ENCODE measurements at regions not wholly inside any gene's neighbourhood (a gene's known extent, or its start where the extent isn't known, plus 50 kb on each side); places are given as distances from the start of the nearest gene placed in this dataset.

GRCh38 chr11:110928391-110928790 lies 216.2 kb upstream of the ARHGAP20 start:
- DNase-seq (ENCODE audit: low spot score), result no peak

- no peak for DNase-seq (ENCODE audit: low spot score)
Observed at GRCh38 chr11:110921742-110922521, 209.7 kb upstream of the ARHGAP20 start.

DNA sequence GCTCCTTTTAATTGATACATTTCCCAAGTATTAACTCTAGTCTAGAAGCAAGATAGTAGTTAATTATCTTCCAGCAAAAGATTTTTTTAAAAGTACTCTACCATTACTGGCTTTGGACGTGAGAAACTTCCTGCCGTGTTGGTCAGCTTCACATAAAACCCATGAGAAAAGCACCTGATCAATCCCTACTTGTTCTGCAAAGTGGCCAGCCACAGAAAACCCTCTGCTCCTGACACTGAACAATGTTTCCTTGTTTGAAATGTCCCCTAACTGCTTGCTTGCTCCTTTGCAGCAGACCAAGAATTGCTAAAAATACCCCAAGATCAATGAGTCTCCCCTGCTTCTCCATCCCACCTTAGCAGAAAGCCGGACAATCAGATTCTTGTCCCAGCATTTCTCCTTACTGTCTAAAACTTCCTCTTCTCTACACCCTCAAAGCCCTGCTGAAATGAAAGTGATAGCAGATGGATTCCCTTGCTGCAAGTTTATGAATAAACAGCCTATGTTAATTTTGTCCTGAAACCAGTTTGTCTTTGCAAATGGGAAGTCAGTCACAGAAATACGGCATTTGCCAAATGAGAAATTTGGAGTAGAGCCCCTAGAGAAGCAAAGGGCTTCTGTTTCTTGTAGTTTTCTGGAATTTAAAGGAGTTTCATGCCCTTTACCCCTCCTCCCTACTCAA lies 207.1 kb upstream of the ARHGAP20 start:
- no peak for DNase-seq (ENCODE audit: low spot score)

GRCh38 chr11:110918351-110918750 lies 206.1 kb upstream of the ARHGAP20 start:
- DNase-seq (ENCODE audit: low spot score), result no peak

DNA sequence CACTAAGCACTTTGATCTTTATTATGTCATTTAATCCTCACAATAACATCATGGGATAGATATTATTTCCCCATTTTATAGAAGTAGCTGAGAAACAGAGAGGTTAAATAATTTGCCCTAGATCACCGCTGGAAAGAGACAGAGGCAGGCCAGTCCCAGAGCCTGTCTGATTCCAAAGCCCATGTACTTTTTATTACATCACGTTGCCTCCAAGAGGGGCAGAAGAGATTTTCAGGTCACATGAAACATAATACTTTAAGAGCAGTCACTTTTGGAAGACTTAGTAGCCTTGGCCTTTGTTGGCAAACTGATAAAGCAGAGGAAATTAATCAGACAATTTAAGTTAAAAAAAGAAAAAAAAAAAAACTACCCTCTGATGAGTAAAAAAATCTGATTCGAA lies 200.2 kb upstream of the ARHGAP20 start:
- DNase-seq (ENCODE audit: low spot score), result no peak

DNA sequence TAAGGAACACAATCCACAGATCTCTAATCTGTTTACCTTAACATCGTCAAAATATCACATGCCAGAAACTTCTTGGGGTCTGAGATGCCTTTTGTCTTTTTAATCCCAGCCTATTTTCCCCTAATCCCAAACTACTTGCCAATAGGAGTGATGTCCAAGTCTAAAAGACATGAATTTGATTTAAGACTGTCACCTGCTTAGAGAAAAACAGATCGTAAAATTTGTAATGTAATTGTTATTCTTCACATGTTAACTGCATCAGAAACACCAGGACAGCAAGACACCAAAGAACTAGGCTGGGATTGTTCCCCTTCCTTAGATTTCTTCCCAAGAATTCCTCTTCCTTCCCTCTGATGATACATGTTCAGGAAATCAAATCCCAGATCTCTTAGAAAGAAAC lies 198.1 kb upstream of the ARHGAP20 start:
- no peak for DNase-seq (ENCODE audit: low spot score)

- DNase-seq (ENCODE audit: low spot score), result no peak
Observed at GRCh38 chr11:110909336-110909735, 197.1 kb upstream of the ARHGAP20 start.

- DNase-seq (ENCODE audit: low spot score), result no peak
Observed at GRCh38 chr11:110908401-110909105, 196.3 kb upstream of the ARHGAP20 start.

DNA sequence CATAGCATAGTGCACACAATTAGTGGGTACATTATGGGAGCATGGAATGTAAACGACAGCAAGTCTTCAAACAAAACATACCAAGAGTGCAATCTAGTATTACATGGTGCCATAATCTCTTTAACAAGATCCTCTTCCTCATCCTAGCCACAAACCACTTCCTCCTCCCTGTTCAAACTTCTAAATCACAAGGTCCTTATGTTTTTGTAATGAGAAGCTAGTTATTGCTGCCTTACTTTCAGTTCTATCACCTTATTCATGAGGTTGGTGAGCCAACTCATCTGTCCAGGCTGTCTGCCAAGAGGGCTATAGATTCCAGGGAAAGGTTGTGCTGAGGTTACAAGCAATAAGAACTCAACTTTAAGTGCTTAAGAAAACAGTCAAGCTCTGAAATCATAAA lies 195.4 kb upstream of the ARHGAP20 start:
- peak; percentile 75 for DNase-seq (ENCODE audit: low spot score)

- DNase-seq (ENCODE audit: low spot score), result no peak
Observed at GRCh38 chr11:110903830-110904229, 191.6 kb upstream of the ARHGAP20 start.

DNA sequence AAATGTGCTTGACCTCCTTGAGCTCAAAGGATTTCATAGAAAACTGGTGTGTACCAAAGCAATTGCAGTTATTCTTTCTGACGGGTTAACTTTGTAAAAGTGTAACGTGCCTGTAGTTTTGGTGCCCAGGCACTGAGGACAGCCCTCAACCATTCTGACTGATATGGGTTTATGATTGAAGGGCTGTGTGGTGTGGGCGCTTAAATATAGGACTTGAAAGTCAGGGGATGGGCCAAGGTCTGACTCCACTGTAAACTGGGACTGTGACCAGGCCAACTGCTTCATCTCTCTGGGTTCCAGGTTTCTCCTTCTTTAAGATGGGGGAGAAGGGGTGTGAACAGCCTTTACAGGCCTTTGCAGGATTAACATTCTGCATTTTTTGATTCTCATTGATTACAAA lies 191.1 kb upstream of the ARHGAP20 start:
- DNase-seq (ENCODE audit: low spot score), result no peak

GRCh38 chr11:110901441-110901840 lies 189.2 kb upstream of the ARHGAP20 start:
- DNase-seq (ENCODE audit: low spot score), result no peak

- no peak for DNase-seq (ENCODE audit: low spot score)
Observed at GRCh38 chr11:110900426-110900825, 188.2 kb upstream of the ARHGAP20 start.

- no peak for DNase-seq (ENCODE audit: low spot score)
Observed at GRCh38 chr11:110897035-110897434, 184.8 kb upstream of the ARHGAP20 start.

- DNase-seq (ENCODE audit: low spot score), result no peak
Observed at GRCh38 chr11:110896358-110896757, 184.1 kb upstream of the ARHGAP20 start.

- DNase-seq (ENCODE audit: low spot score), result no peak
Observed at GRCh38 chr11:110894224-110894623, 182.0 kb upstream of the ARHGAP20 start.

- no peak for DNase-seq (ENCODE audit: low spot score)
Observed at GRCh38 chr11:110892741-110893285, 180.6 kb upstream of the ARHGAP20 start.

GRCh38 chr11:110891411-110891810 lies 179.2 kb upstream of the ARHGAP20 start:
- no peak for DNase-seq (ENCODE audit: low spot score)

GRCh38 chr11:110890995-110891394 lies 178.8 kb upstream of the ARHGAP20 start:
- no peak for DNase-seq (ENCODE audit: low spot score)

GRCh38 chr11:110886288-110886970 lies 174.2 kb upstream of the ARHGAP20 start:
- DNase-seq (ENCODE audit: low spot score), result no peak

- no peak for DNase-seq (ENCODE audit: low spot score)
Observed at GRCh38 chr11:110883256-110883655, 171.0 kb upstream of the ARHGAP20 start.

DNA sequence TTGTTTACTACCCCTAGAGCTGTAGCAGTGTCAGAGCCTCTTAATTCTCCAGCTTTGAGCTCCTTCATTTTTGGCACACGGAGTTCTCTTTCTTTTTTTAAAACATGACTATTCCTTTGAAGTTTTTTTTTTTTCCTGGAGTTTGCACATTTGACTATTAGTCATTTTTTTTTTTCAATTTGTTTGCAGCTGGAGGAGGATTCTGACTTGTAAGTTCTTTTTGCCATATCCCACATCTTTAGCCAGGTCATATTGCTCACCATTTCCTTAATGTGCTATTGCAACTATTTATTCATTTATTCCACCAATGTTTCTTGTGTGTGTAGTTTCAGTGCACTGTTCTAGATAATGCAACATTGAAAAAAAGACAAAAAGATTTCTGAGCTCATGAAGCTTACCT lies 166.3 kb upstream of the ARHGAP20 start:
- DNase-seq (ENCODE audit: low spot score), result no peak

All from mucosa of gallbladder (tissue), 1 donor.